ENCODE measurements at regions not wholly inside any gene's neighbourhood (a gene's known extent, or its start where the extent isn't known, plus 50 kb on each side); places are given as distances from the start of the nearest gene placed in this dataset.

GRCh38 chr4:123162859-123163258, 233.7 kb upstream of the SPRY1 start:
- no peaks in the 10 kb centered on the region for H3K9me3 ChIP-seq (ENCODE audit: control insufficient read depth in 1 of 2, insufficient read depth in 1 of 2, low read length in 2 of 2)
- Mint-ChIP-seq H3K27ac (no peak overlapping the region), H3K27me3 (no peaks in the 10 kb centered on the region), H3K4me1 (ENCODE audit: low read depth) (no peaks in the 10 kb centered on the region), H3K9me3 (no peaks in the 10 kb centered on the region), H3K36me3 (ENCODE audit: low read depth) (peaks cover 9% of the 10 kb centered on the region), H3K4me3 (no peak overlapping the region)
- ATAC-seq (ENCODE audit: poor library complexity), result no peak
- POLR2A ChIA-PET, result no interaction called here
- CTCF ChIA-PET, result no interaction called here
- no peak overlapping the region for H3K4me3 ChIP-seq (ENCODE audit: low read length)
- TF ChIP-seq, protein P1, sequence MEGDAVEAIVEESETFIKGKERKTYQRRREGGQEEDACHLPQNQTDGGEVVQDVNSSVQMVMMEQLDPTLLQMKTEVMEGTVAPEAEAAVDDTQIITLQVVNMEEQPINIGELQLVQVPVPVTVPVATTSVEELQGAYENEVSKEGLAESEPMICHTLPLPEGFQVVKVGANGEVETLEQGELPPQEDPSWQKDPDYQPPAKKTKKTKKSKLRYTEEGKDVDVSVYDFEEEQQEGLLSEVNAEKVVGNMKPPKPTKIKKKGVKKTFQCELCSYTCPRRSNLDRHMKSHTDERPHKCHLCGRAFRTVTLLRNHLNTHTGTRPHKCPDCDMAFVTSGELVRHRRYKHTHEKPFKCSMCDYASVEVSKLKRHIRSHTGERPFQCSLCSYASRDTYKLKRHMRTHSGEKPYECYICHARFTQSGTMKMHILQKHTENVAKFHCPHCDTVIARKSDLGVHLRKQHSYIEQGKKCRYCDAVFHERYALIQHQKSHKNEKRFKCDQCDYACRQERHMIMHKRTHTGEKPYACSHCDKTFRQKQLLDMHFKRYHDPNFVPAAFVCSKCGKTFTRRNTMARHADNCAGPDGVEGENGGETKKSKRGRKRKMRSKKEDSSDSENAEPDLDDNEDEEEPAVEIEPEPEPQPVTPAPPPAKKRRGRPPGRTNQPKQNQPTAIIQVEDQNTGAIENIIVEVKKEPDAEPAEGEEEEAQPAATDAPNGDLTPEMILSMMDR (IDR thresholded peaks at IDR 0.05), result no peak
- no peaks in the 10 kb centered on the region for H3K36me3 ChIP-seq (ENCODE audit: insufficient read depth, low read length)
- no peaks in the 10 kb centered on the region for H3K4me1 ChIP-seq (ENCODE audit: insufficient read depth, low read length)
- H3K27ac ChIP-seq (ENCODE audit: low read depth in 1 of 2, low read length in 2 of 2), result no peak overlapping the region
- no peak for DNase-seq
- intact Hi-C loops (cut with DNase I, micrococcal nuclease), result no loop called here
- no peaks in the 10 kb centered on the region for H3K27me3 ChIP-seq (ENCODE audit: control insufficient read depth in 1 of 2, insufficient read depth in 2 of 2, low read length in 2 of 2)

- Mint-ChIP-seq H3K4me1 (ENCODE audit: low read depth) (no peaks in the 10 kb centered on the region), H3K27ac (no peak overlapping the region), H3K27me3 (no peaks in the 10 kb centered on the region), H3K4me3 (no peak overlapping the region), H3K9me3 (no peaks in the 10 kb centered on the region), H3K36me3 (ENCODE audit: low read depth) (peaks cover 6% of the 10 kb centered on the region)
- Histone ChIP-seq H3K4me3 (ENCODE audit: low read length) (no peak overlapping the region), H3K4me1 (ENCODE audit: insufficient read depth, low read length) (no peaks in the 10 kb centered on the region), H3K27me3 (ENCODE audit: control insufficient read depth in 1 of 2, insufficient read depth in 2 of 2, low read length in 2 of 2) (no peaks in the 10 kb centered on the region), H3K9me3 (ENCODE audit: control insufficient read depth in 1 of 2, insufficient read depth in 1 of 2, low read length in 2 of 2) (no peaks in the 10 kb centered on the region), H3K36me3 (ENCODE audit: insufficient read depth, low read length) (no peaks in the 10 kb centered on the region), H3K27ac (ENCODE audit: low read depth in 1 of 2, low read length in 2 of 2) (no peak overlapping the region)
- intact Hi-C loops (cut with DNase I, micrococcal nuclease), result no loop called here
- DNase-seq (no peak), ATAC-seq (ENCODE audit: poor library complexity) (no peak)
- ChIA-PET POLR2A (no interaction called here), CTCF (no interaction called here)
- TF ChIP-seq, protein P1 (IDR thresholded peaks at IDR 0.05), result no peak
These were observed 233.1 kb upstream of the SPRY1 start for GRCh38 chr4:123163501-123163900.

GRCh38 chr4:123166023-123166422, 230.6 kb upstream of the SPRY1 start:
- Histone ChIP-seq H3K36me3 (ENCODE audit: insufficient read depth, low read length) (no peaks in the 10 kb centered on the region), H3K27me3 (ENCODE audit: control insufficient read depth in 1 of 2, insufficient read depth in 2 of 2, low read length in 2 of 2) (no peaks in the 10 kb centered on the region), H3K4me3 (ENCODE audit: low read length) (no peak overlapping the region), H3K4me1 (ENCODE audit: insufficient read depth, low read length) (no peaks in the 10 kb centered on the region), H3K27ac (ENCODE audit: low read depth in 1 of 2, low read length in 2 of 2) (no peak overlapping the region), H3K9me3 (ENCODE audit: control insufficient read depth in 1 of 2, insufficient read depth in 1 of 2, low read length in 2 of 2) (no peaks in the 10 kb centered on the region)
- H3K36me3 Mint-ChIP-seq (ENCODE audit: low read depth), result peaks cover 17% of the 10 kb centered on the region
- POLR2A ChIA-PET, result no interaction called here
- no peaks in the 10 kb centered on the region for H3K27me3 Mint-ChIP-seq
- DNase-seq, result no peak
- ATAC-seq (ENCODE audit: poor library complexity), result no peak
- CTCF ChIA-PET, result no interaction called here
- H3K4me1 Mint-ChIP-seq (ENCODE audit: low read depth), result no peaks in the 10 kb centered on the region
- no peak overlapping the region for H3K4me3 Mint-ChIP-seq
- TF ChIP-seq, protein P1 (IDR thresholded peaks at IDR 0.05), result no peak
- no peaks in the 10 kb centered on the region for H3K9me3 Mint-ChIP-seq
- no peak overlapping the region for H3K27ac Mint-ChIP-seq
- intact Hi-C loops (cut with DNase I, micrococcal nuclease), result no loop called here
